ENCODE measurements at regions not wholly inside any gene's neighbourhood (a gene's known extent, or its start where the extent isn't known, plus 50 kb on each side); places are given as distances from the start of the nearest gene placed in this dataset.

GRCh38 chr20:54773643-54774000 is 298.2 kb downstream of the DOK5 start:
- TF ChIP-seq EZH2 (IDR thresholded peaks at IDR 0.05; ENCODE audit: borderline replicate concordance), result no peak
- TF ChIP-seq CTCF (IDR thresholded peaks at IDR 0.05; ENCODE audit: poor library complexity), result no peak
